CD4-positive, alpha-beta T cell treated with Interleukin-4 for 1 hour (primary cell): ENCODE measurements at regions not wholly inside any gene's neighbourhood (a gene's known extent, or its start where the extent isn't known, plus 50 kb on each side); places are given as distances from the start of the nearest gene placed in this dataset.

ENCODE experiments used
- DNase-seq, 2 donors: peaks; one replicate each; pipeline ENCODE4 v3.0.0-alpha.2; 2020 to 2022

DNA sequence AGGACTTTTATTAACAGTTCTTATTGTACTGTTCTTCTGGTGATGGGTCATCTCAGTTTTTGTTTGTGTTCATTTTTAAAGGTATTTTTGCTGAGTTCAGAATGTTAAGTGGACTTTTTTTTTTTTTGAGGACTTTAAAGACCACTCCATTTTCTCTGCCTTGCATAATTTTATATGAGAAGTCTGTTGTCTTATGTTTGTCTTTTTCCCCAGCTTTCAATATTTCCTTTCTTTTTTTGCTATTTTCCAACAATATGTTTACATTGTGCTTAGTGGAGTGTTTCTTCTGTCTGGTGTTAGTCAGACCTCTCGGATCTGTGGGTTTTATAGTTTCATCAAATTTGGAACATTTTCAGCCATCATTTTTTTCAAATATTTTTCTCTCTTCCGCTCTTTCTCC, 290.0 kb upstream of the TNRC6C start:
- DNase-seq = no peak

DNA sequence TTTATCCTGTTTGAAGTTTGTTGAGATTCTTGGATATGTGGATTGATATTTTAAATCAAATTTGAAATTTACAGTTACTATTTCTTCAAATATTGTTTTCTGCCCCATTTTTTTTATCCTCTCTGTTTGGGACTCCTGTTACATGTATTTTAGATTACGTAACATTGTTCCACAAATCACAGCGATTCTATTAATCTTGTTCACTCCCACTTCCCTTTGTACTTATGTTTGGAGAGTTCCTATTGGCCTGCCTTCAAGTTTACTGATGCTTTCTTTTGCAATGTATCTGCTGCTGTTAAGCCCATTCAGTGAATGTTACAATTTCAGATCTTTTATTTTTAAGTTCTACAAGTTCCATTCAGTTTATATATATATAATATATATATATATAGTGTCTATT, 288.3 kb upstream of the TNRC6C start:
- DNase-seq = no peak

DNA sequence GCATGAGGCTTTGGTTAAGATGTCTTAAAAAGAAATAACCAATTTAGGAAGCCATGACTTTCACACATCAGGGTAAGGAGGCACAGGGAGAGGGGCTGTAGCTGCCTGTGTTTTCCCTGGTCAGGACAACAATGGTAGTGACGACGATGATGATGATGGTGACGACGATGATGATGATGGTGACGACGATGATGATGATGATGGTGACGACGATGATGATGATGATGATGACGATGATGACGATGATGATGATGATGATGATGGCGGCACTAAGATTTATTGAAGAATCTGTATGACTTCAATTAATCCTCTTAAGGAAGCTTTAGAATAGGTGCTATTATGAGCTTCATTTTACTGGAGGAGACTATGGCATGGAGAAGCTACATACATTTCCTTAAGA, 284.1 kb upstream of the TNRC6C start:
- no peak for DNase-seq

DNA sequence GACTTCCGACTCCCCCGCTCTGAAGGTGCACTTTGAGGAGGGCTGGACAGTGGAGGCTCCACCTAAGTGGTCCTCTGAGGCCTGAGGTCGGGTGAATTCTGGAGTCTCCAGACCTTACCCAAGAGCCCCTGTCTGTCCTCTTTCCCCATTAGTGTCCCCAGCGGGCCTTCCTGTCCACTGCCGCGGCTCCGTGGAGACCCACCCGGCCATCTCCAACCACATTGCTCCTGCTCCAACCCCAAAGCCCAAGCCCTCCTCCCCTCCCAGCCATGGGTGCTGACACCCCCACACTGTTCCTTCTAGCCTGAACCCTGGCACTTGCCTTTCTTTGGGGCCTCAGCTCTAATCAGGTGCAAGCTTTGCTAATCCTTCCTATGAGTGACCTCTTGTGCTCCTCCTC, 283.1 kb upstream of the TNRC6C start:
- no peak for DNase-seq

- DNase-seq = no peak
Observed at GRCh38 chr17:77675816-77676215, 282.7 kb upstream of the TNRC6C start.

- DNase-seq = no peak
Observed at GRCh38 chr17:77676237-77676661, 282.3 kb upstream of the TNRC6C start.

DNA sequence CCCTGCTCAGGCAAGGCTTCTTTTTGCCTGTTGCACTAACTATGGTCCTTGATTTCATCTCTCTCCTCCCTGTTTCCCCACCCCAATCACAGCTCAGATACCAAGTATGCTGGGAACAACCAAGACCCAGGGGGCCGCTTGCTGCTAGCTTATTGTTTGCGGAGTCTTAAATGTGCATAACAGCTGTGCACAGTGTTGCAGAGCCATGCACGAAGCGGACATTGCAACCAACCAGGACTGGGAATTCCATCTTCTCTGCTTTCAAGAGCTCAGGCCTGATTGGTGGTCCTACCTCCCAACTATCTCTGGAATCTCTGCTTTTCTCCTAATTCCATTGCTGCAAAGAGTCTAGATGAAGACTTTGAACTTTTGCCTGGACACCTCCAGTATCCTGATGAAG, 281.3 kb upstream of the TNRC6C start:
- no peak for DNase-seq

DNA sequence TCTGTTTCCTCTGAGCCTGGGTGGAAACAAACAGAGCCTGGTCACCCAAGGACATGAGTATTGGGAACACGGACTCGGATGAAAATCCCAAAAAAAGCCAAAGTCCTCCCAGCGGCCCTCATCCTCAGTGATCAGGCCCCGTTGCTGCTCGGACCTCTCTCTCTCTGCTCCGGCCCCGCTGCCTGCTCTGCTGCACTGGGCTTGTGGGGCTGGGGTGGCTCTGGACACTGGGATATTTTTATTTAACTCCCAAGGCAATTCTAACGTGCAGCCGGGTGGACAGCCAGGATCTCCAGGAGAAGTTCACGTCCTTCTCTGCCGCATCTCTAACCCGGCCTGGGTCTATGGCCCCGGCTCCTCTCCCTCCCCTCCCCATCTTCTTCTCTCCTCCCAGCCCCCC, 280.9 kb upstream of the TNRC6C start:
- DNase-seq = no peak

- no peak for DNase-seq
Observed at GRCh38 chr17:77679589-77679988, 278.9 kb upstream of the TNRC6C start.

DNA sequence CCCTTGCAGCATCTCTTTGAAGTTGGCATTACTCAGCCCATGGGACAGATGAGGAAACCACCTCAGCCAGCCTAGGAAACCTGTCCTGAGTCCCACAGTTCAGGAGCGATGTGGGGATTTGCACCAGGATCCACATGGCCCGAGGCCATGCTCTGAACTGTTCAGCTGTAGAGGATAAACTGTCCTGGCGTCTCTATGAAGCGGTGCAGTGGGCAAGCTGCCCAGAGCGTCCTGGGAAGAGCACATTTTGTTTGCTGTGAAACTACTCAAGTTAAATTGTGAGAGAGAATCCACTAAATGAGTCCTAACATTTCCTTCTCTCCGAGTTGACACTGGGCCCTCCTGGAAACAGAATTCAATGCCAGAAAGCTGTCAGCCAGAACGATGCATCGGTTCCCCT, 276.6 kb upstream of the TNRC6C start:
- DNase-seq = no peak

GRCh38 chr17:77684803-77685798, 273.4 kb upstream of the TNRC6C start:
- no peak for DNase-seq

DNA sequence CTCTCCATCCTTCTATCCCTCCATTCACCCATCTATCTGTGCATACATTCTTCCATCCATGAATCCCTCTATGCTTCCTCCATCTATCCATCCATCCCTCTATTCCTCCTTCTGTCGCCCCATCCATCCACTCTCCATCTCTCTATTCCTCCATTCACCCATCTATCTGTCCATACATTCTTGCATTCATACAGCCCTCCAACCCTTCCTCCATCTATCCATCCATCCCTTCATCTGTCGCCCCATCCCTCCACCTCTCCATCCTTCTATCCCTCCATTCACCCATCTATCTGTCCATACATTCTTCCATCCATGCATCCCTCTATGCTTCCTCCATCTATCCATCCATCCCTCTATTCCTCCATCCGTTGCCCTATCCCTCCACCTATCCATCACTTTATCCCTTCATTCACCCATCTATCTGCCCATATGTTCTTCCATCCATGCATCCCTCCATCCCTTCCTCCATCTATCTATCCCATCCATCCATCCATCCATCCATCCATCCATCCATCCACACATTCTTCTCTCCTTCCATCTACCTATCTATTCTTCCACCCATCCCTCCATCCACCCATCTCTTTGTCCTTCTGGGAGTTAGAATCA, 272.5 kb upstream of the TNRC6C start:
- DNase-seq = no peak

DNA sequence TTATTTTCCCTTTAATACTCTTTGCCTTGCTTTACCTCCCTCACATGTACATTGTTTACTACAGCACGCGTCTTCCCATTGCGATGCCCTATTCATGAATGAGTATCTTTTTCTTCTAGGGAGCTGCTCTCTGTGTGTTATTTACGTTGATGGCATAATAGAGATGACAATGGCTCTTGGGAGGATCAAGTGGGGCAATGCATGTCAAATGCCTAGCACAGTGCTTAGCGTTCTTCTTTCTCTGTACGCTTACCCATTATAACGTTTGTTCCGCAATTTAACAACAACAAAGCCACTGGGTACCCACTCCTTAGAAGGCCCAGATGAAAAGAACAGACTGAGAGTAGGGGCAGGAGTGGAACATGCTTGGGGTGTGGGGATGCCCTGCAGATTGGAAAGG, 271.6 kb upstream of the TNRC6C start:
- DNase-seq = no peak

DNA sequence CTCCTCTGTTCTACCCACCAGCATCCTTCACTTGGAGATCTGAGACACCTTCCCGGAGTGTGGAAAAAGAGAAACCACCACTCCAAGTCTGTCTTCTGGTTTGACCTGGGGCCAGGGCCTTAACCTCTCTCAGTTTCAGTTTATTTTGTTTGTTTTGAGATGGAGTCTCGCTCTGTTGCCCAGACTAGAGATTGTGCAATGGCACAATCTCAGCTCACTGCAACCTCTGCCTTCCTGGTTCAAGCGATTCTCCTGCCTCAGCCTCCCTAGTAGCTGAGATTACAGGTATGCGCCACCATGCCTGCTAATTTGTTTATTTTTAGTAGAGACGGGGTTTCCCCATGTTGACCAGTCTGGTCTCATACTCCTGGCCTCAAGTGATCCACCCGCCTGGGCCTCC, 271.1 kb upstream of the TNRC6C start:
- no peak for DNase-seq

DNA sequence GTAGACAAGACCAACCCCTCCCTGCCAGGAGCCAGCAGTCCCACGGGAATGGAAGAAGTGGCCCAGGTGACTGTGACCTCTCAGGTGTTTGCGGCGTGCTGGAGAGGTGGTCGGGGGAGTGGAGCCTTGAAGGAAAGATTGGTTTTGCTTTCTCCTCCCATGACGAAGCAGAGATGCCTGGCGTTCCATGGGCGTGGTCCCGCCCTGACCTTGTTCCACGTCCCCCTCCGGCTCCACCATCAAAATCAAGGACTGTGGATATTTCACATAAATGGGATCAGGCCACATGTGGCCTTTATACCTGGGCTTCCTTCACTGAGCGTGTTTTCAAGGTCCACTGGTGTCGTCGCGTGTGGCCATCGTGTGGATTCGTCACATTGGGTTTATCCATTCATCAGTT, 270.6 kb upstream of the TNRC6C start:
- no peak for DNase-seq

GRCh38 chr17:77688369-77688768, 270.1 kb upstream of the TNRC6C start:
- DNase-seq = no peak

- peak in 1 of 2 donors; percentile 8 for DNase-seq
Observed at GRCh38 chr17:77690271-77691161, 268.0 kb upstream of the TNRC6C start.

DNA sequence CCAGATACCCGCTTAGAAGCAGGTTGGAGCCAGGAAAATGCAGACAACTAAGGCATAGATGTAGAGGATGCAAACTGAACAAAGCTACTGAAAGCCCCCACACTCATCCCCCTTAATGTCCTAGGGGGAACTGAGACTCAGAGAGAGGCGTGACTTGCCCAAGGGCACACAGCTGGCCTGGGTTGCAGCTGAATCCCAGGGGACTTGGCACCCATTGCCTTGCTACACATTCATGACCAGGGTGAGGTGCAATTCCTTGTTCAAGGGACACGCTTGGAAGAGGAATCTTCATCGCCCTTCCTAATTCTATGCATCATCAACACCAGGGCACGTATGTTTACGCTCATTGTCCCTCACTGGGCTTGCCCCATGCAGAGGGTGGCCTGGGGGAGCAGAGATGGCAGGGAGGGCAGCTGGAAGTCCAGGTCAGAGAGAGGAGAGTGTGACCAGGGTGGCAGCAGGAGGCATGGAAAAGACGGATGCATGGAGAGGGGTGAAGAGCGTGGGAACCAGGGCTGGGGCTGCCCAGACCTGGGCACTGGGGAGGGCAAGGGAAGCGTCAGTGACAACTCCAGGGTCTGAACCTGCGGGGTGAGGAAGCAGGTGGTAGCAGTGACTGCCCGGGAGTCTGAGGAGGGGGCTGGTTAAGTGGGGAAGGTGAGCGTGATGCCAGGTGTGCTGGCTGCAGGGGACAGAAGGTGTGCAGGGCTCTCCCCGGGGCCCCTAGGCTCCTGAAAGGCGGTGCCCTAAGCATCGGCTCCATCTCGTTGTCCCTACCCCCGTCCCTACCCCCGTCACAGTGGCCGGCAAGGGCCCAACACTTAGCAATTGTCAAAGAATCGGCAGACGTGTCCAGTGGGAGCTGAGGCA, 267.1 kb upstream of the TNRC6C start:
- no peak for DNase-seq

- peak in 1 of 2 donors; percentile 19 for DNase-seq
Observed at GRCh38 chr17:77692571-77693161, 265.8 kb upstream of the TNRC6C start.

DNA sequence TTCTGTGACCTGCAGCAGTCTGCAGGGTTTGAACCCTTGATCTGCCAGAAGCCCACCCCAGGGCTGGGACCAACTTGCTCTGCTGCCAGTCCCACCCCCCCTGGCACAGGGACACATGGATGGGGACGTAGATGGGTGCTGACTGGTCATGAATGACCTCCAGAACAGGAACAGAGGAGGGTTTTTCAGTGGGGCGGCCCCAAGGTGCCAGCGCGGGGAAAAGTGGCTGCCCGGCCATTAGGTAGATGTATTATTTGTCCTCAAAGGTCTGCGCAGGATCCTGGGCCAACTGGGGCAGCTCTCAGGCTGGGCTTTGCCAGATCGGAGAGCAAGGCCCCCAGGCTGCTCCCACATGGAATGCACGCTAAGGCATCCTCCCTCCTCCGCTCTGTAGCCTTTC, 265.2 kb upstream of the TNRC6C start:
- no peak for DNase-seq

GRCh38 chr17:77693776-77694175, 264.7 kb upstream of the TNRC6C start:
- DNase-seq = no peak
